Hippocampal formation (tissue), 2 donors: ENCODE measurements at regions not wholly inside any gene's neighbourhood (a gene's known extent, or its start where the extent isn't known, plus 50 kb on each side); places are given as distances from the start of the nearest gene placed in this dataset.
A peak's percentile ranks its signal among the peaks of the same experiment; 100 is the strongest.

Experiments used
- DNase-seq, 2 donors: peaks; one replicate each; lab custom pipeline; 2025; lab: John Stamatoyannopoulos, UW

GRCh38 chr2:190783513-190784263 is 96.9 kb upstream of the GLS start:
- no peak for DNase-seq

GRCh38 chr2:190785334-190785733 is 95.3 kb upstream of the GLS start:
- no peak for DNase-seq

GRCh38 chr2:190786404-190787166 is 94.0 kb upstream of the GLS start:
- no peak for DNase-seq

- no peak for DNase-seq
Observed at GRCh38 chr2:190787743-190788235, 92.8 kb upstream of the GLS start.

GRCh38 chr2:190789074-190790004 is 91.3 kb upstream of the GLS start:
- DNase-seq: no peak

- DNase-seq: peak in 1 of 2 donors; percentile 27
Observed at GRCh38 chr2:190791347-190791975, 89.2 kb upstream of the GLS start.

- no peak for DNase-seq
Observed at GRCh38 chr2:190791976-190792575, 88.5 kb upstream of the GLS start.

GRCh38 chr2:190792956-190793888 is 87.4 kb upstream of the GLS start:
- no peak for DNase-seq

GRCh38 chr2:190794377-190794776 is 86.2 kb upstream of the GLS start:
- no peak for DNase-seq

- DNase-seq: no peak
Observed at GRCh38 chr2:190794790-190795189, 85.8 kb upstream of the GLS start.

GRCh38 chr2:190795686-190796085 is 84.9 kb upstream of the GLS start:
- no peak for DNase-seq

- DNase-seq: no peak
Observed at GRCh38 chr2:190799999-190800398, 80.6 kb upstream of the GLS start.

- DNase-seq: no peak
Observed at GRCh38 chr2:190800528-190800927, 80.1 kb upstream of the GLS start.

- DNase-seq: no peak
Observed at GRCh38 chr2:190802129-190802528, 78.5 kb upstream of the GLS start.

- no peak for DNase-seq
Observed at GRCh38 chr2:190802626-190803209, 77.9 kb upstream of the GLS start.

GRCh38 chr2:190804182-190804795 is 76.3 kb upstream of the GLS start:
- peak in 1 of 2 donors; percentile 67 for DNase-seq

- DNase-seq: no peak
Observed at GRCh38 chr2:190805126-190805525, 75.5 kb upstream of the GLS start.

GRCh38 chr2:190805843-190806242 is 74.8 kb upstream of the GLS start:
- DNase-seq: no peak

- no peak for DNase-seq
Observed at GRCh38 chr2:190807886-190808285, 72.7 kb upstream of the GLS start.
